B cell (primary cell): ENCODE measurements at regions not wholly inside any gene's neighbourhood (a gene's known extent, or its start where the extent isn't known, plus 50 kb on each side); places are given as distances from the start of the nearest gene placed in this dataset.

ENCODE experiments used
- EZH2 ChIP-seq: IDR thresholded peaks from 2 replicates; pipeline ENCODE4 v1.6.1; 2012; ENCODE audit warnings: borderline replicate concordance, low read depth, mild to moderate bottlenecking, moderate library complexity, low read length; ENCODE audit not compliant: insufficient read depth, poor library complexity, severe bottlenecking
- TF ChIP-seq, protein P1 (sequence below): fragments of 200-600 bp; IDR thresholded peaks from one replicate; pipeline ENCODE4 v1.8.0; 2022; ENCODE audit warnings: antibody characterized with exemption, mild to moderate bottlenecking

DNA sequence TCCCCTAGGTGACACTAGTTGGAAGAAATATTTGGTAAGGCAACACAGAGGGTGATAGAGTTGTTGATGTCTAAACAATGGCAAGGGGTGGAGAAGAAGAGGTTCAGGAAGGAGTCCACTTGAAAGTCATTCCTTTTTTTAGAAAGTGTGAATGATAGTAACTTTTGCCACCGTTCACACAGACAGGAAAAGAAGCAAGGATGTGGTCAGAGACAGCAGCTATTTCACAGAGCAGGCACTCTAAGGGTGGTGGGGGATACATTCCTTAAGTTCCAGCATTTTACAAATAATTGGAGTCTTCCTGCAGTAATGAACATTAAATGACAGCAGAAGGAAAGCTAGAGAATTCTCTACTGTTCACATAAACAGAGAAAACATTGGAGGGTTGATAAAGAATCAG is 75.4 kb upstream of the ZNF385D start:
- TF ChIP-seq, protein P1, sequence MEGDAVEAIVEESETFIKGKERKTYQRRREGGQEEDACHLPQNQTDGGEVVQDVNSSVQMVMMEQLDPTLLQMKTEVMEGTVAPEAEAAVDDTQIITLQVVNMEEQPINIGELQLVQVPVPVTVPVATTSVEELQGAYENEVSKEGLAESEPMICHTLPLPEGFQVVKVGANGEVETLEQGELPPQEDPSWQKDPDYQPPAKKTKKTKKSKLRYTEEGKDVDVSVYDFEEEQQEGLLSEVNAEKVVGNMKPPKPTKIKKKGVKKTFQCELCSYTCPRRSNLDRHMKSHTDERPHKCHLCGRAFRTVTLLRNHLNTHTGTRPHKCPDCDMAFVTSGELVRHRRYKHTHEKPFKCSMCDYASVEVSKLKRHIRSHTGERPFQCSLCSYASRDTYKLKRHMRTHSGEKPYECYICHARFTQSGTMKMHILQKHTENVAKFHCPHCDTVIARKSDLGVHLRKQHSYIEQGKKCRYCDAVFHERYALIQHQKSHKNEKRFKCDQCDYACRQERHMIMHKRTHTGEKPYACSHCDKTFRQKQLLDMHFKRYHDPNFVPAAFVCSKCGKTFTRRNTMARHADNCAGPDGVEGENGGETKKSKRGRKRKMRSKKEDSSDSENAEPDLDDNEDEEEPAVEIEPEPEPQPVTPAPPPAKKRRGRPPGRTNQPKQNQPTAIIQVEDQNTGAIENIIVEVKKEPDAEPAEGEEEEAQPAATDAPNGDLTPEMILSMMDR = no peak
- TF ChIP-seq EZH2 = no peak
